ENCODE measurements at regions not wholly inside any gene's neighbourhood (a gene's known extent, or its start where the extent isn't known, plus 50 kb on each side); places are given as distances from the start of the nearest gene placed in this dataset.

GRCh38 chr14:104510794-104511611 lies 68.6 kb upstream of the C14orf180 start:
- WGBS, 4 donors: 73 to 82% (median 78%) methylated on average over 20 to 32 of the region's 32 CpGs
- TF ChIP-seq POLR2A (IDR thresholded peaks at IDR 0.05) (no peak), CTCF (IDR thresholded peaks at IDR 0.05) (no peak)
- H3K9me3 ChIP-seq (replicated peaks in 1 of 3): no peaks in the 10 kb centered on the region
- H3K4me3 ChIP-seq: no peak overlapping the region
- peak in 1 of 7 donors; percentile 66 for DNase-seq
- intact Hi-C loops (cut with DNase I): no loop called here
- H3K27me3 ChIP-seq: peaks cover 3% of the 10 kb centered on the region
- H3K4me1 ChIP-seq (replicated peaks in 1 of 2): no peaks in the 10 kb centered on the region
- H3K36me3 ChIP-seq (replicated peaks in 1 of 2): no peaks in the 10 kb centered on the region
- H3K27ac ChIP-seq: no peak overlapping the region

- no peaks in the 10 kb centered on the region for H3K4me1 ChIP-seq (replicated peaks in 1 of 2)
- intact Hi-C loops (cut with DNase I): no loop called here
- TF ChIP-seq CTCF (IDR thresholded peaks at IDR 0.05) (no peak), POLR2A (IDR thresholded peaks at IDR 0.05) (no peak)
Measured at GRCh38 chr14:104512061-104512460, 67.5 kb upstream of the C14orf180 start.

GRCh38 chr14:104512771-104513640 lies 66.6 kb upstream of the C14orf180 start:
- Histone ChIP-seq H3K27me3 (no peaks in the 10 kb centered on the region), H3K27ac (no peak overlapping the region), H3K4me1 (replicated peaks in 1 of 2) (no peaks in the 10 kb centered on the region), H3K9me3 (replicated peaks in 1 of 3) (no peaks in the 10 kb centered on the region), H3K36me3 (replicated peaks in 1 of 2) (no peaks in the 10 kb centered on the region), H3K4me3 (no peak overlapping the region)
- intact Hi-C loops (cut with DNase I): no loop called here
- DNase-seq: peak in 2 of 7 donors; percentile 8 to 31
- TF ChIP-seq CTCF (IDR thresholded peaks at IDR 0.05) (no peak), POLR2A (IDR thresholded peaks at IDR 0.05) (no peak)
- WGBS, 4 donors: 66 to 73% (median 70%) methylated on average over 26 to 35 of the region's 35 CpGs

More at GRCh38 chr14:104512061-104512460, 67.5 kb upstream of the C14orf180 start:
- 70 to 79% (median 70%) methylated on average over 6 to 10 of the region's 10 CpGs for WGBS, 4 donors
- no peaks in the 10 kb centered on the region for H3K27me3 ChIP-seq
- no peaks in the 10 kb centered on the region for H3K36me3 ChIP-seq (replicated peaks in 1 of 2)
- H3K4me3 ChIP-seq: no peak overlapping the region
- no peaks in the 10 kb centered on the region for H3K9me3 ChIP-seq (replicated peaks in 1 of 3)
- H3K27ac ChIP-seq: no peak overlapping the region
- peak in 2 of 7 donors; percentile 3 to 33 for DNase-seq

- Histone ChIP-seq H3K27ac (no peak overlapping the region), H3K36me3 (replicated peaks in 1 of 2) (no peaks in the 10 kb centered on the region), H3K9me3 (replicated peaks in 1 of 3) (no peaks in the 10 kb centered on the region), H3K4me3 (no peak overlapping the region), H3K4me1 (replicated peaks in 1 of 2) (no peaks in the 10 kb centered on the region), H3K27me3 (no peaks in the 10 kb centered on the region)
- intact Hi-C loops (cut with DNase I): no loop called here
- DNase-seq: peak in 3 of 7 donors; percentile 1 to 39 (median 3)
- WGBS, 4 donors: 82 to 100% (median 87%) methylated on average over 2 to 6 of the region's 6 CpGs
- TF ChIP-seq POLR2A (IDR thresholded peaks at IDR 0.05) (no peak), CTCF (IDR thresholded peaks at IDR 0.05) (no peak)
Measured at GRCh38 chr14:104513641-104514046, 65.9 kb upstream of the C14orf180 start.

All from adrenal gland (tissue), 9 donors.